ENCODE measurements at regions not wholly inside any gene's neighbourhood (a gene's known extent, or its start where the extent isn't known, plus 50 kb on each side); places are given as distances from the start of the nearest gene placed in this dataset.

DNA sequence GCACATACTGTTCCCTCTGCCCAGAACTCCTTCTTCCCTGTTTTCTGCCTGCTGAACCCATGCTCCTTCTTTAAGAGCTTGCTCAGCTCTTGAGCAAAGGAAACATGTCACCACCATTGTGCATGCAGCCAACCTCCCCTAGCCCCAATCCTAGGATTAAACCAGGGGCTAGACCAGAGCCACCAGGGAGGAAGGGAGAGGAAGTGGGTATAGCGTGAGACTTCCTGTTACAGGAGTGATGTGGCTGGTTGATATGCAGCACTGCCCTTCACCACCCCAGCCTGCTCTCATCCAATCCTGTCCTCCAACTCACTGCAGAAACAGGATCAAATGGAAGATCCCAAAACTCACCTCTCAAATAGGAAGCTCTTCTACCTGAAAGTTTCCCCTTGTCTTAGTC is 67.1 kb upstream of the CDH5 start:
- TF ChIP-seq POLR2A (IDR thresholded peaks at IDR 0.05) = no peak
- TF ChIP-seq EP300 (IDR thresholded peaks at IDR 0.05) = no peak
- no peak for TF ChIP-seq POLR2AphosphoS5 (IDR thresholded peaks at IDR 0.05)
- no peak for TF ChIP-seq CTCF (IDR thresholded peaks at IDR 0.05)
- no peaks in the 10 kb centered on the region for H3K36me3 ChIP-seq
- intact Hi-C loops (cut with DNase I) = no loop called here
- H3K27ac ChIP-seq = no peak overlapping the region
- no peak overlapping the region for H3K4me3 ChIP-seq
- no peaks in the 10 kb centered on the region for H3K9me3 ChIP-seq
- peak; percentile 11 for DNase-seq
- no peaks in the 10 kb centered on the region for H3K27me3 ChIP-seq
- no peaks in the 10 kb centered on the region for H3K4me1 ChIP-seq
- WGBS, 2 donors = 20 to 33% methylated on average over 1 of the region's 1 CpG

GRCh38 chr16:66298571-66299120 is 67.8 kb upstream of the CDH5 start:
- Histone ChIP-seq H3K36me3 (no peaks in the 10 kb centered on the region), H3K9me3 (no peaks in the 10 kb centered on the region), H3K27me3 (no peaks in the 10 kb centered on the region), H3K4me3 (no peak overlapping the region), H3K27ac (no peak overlapping the region), H3K4me1 (no peaks in the 10 kb centered on the region)
- peak; percentile 18 for DNase-seq
- TF ChIP-seq EP300 (IDR thresholded peaks at IDR 0.05) (no peak), POLR2AphosphoS5 (IDR thresholded peaks at IDR 0.05) (no peak)
- intact Hi-C loops (cut with DNase I) = no loop called here
- WGBS, 2 donors = 86 to 88% methylated on average over 2 of the region's 2 CpGs

DNA sequence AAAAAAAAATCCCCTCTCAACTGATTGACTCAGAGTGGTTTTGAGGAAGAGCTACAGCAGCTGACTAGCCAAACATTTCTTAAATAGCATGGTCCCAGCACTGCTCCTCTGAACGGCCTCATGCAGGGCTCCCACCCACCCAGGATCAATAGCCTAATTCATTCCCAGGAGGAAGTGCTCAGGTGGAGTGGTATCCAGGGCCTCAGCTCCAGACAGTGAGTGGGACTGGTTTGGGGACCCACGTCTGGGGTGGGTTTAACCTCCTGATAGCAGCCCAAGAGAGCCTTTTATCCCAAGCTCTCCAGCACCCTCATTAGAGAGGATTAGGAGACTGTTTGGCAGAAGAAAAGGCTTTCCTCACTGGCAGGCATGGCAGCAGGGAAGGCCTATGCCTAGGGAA is 68.5 kb upstream of the CDH5 start:
- no peak overlapping the region for H3K4me3 ChIP-seq
- no peaks in the 10 kb centered on the region for H3K9me3 ChIP-seq
- 29 to 55% methylated on average over 2 of the region's 2 CpGs for WGBS, 2 donors
- intact Hi-C loops (cut with DNase I) = no loop called here
- no peak overlapping the region for H3K27ac ChIP-seq
- H3K36me3 ChIP-seq = no peaks in the 10 kb centered on the region
- peak; percentile 17 for DNase-seq
- TF ChIP-seq POLR2AphosphoS5 (IDR thresholded peaks at IDR 0.05) (no peak), CTCF (IDR thresholded peaks at IDR 0.05) (no peak), EP300 (IDR thresholded peaks at IDR 0.05) (no peak), POLR2A (IDR thresholded peaks at IDR 0.05) (no peak)
- no peaks in the 10 kb centered on the region for H3K27me3 ChIP-seq
- H3K4me1 ChIP-seq = no peaks in the 10 kb centered on the region

GRCh38 chr16:66296591-66296990 is 69.9 kb upstream of the CDH5 start:
- Histone ChIP-seq H3K27ac (no peak overlapping the region), H3K27me3 (no peaks in the 10 kb centered on the region), H3K4me3 (no peak overlapping the region), H3K9me3 (no peaks in the 10 kb centered on the region), H3K36me3 (no peaks in the 10 kb centered on the region), H3K4me1 (no peaks in the 10 kb centered on the region)
- 72 to 78% methylated on average over 5 of the region's 5 CpGs for WGBS, 2 donors
- peak; percentile 17 for DNase-seq
- intact Hi-C loops (cut with DNase I) = no loop called here
- TF ChIP-seq POLR2A (IDR thresholded peaks at IDR 0.05) (no peak), POLR2AphosphoS5 (IDR thresholded peaks at IDR 0.05) (no peak), EP300 (IDR thresholded peaks at IDR 0.05) (no peak), CTCF (IDR thresholded peaks at IDR 0.05) (no peak)

- H3K4me3 ChIP-seq = no peak overlapping the region
- WGBS, 2 donors = 79 to 87% methylated on average over 4 of the region's 4 CpGs
- peak; percentile 25 for DNase-seq
- no peaks in the 10 kb centered on the region for H3K36me3 ChIP-seq
- no peaks in the 10 kb centered on the region for H3K9me3 ChIP-seq
- intact Hi-C loops (cut with DNase I) = no loop called here
- H3K4me1 ChIP-seq = no peaks in the 10 kb centered on the region
- TF ChIP-seq CTCF (IDR thresholded peaks at IDR 0.05) (no peak), EP300 (IDR thresholded peaks at IDR 0.05) (no peak), POLR2A (IDR thresholded peaks at IDR 0.05) (no peak), POLR2AphosphoS5 (IDR thresholded peaks at IDR 0.05) (no peak)
- no peak overlapping the region for H3K27ac ChIP-seq
- H3K27me3 ChIP-seq = no peaks in the 10 kb centered on the region
These were observed 70.5 kb upstream of the CDH5 start for GRCh38 chr16:66295761-66296546.
